ENCODE measurements at regions not wholly inside any gene's neighbourhood (a gene's known extent, or its start where the extent isn't known, plus 50 kb on each side); places are given as distances from the start of the nearest gene placed in this dataset.

DNA sequence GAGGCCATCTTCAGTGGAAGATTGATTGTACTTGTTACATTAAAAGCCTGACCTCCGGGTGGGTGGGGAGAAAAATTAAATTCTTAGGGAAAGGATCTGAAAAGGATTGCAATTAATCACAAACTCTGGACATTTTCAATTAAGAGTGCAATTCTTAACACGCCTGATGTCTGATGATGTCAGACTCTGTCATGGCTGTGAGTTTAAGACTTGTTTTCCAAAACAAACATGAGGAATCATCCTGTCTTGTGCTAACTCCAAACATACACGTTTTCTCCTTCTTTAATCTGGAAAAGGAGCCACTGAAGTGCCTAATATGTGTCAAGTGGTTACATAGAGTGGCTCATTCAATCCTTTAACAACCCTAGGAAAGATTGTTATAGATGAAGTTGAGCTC is 60.4 kb upstream of the SMIM23 start:
- TF ChIP-seq, protein P1, sequence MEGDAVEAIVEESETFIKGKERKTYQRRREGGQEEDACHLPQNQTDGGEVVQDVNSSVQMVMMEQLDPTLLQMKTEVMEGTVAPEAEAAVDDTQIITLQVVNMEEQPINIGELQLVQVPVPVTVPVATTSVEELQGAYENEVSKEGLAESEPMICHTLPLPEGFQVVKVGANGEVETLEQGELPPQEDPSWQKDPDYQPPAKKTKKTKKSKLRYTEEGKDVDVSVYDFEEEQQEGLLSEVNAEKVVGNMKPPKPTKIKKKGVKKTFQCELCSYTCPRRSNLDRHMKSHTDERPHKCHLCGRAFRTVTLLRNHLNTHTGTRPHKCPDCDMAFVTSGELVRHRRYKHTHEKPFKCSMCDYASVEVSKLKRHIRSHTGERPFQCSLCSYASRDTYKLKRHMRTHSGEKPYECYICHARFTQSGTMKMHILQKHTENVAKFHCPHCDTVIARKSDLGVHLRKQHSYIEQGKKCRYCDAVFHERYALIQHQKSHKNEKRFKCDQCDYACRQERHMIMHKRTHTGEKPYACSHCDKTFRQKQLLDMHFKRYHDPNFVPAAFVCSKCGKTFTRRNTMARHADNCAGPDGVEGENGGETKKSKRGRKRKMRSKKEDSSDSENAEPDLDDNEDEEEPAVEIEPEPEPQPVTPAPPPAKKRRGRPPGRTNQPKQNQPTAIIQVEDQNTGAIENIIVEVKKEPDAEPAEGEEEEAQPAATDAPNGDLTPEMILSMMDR (IDR thresholded peaks at IDR 0.05; ENCODE audit: insufficient read depth, low read length): no peak
- no peak for TF ChIP-seq POLR2AphosphoS5 (IDR thresholded peaks at IDR 0.05; ENCODE audit: low read depth)
- no peak for TF ChIP-seq GABPA (IDR thresholded peaks at IDR 0.05; ENCODE audit: low read depth)

Data from HL-60 (cell line).